NCI-H446 treated with DMSO at 0.1 percent for 48 hours (cell line): ENCODE measurements at regions not wholly inside any gene's neighbourhood (a gene's known extent, or its start where the extent isn't known, plus 50 kb on each side); places are given as distances from the start of the nearest gene placed in this dataset.
"Not testable (repeated sequence)": the region's sequence is repeated elsewhere in the genome, so short reads cannot be mapped to it uniquely, and the experiment has no call there.

Source experiments
- DNase-seq: peaks from one replicate; lab custom pipeline; 2025; lab: John Stamatoyannopoulos, UW

- DNase-seq, result no peak
These were observed 84.7 kb downstream of the RBBP6 start for GRCh38 chr16:24624102-24624501.

- no peak for DNase-seq
These were observed 86.9 kb downstream of the RBBP6 start for GRCh38 chr16:24626256-24626655.

- DNase-seq, result no peak
These were observed 94.5 kb upstream of the TNRC6A start for GRCh38 chr16:24634919-24635318.

- DNase-seq, result peak; percentile 81
These were observed 93.4 kb upstream of the TNRC6A start for GRCh38 chr16:24635900-24636610.

- no peak for DNase-seq
These were observed 89.7 kb upstream of the TNRC6A start for GRCh38 chr16:24639769-24640168.

- DNase-seq, result no peak
These were observed 86.0 kb upstream of the TNRC6A start for GRCh38 chr16:24643489-24643888.

- DNase-seq, result peak; percentile 65
These were observed 83.5 kb upstream of the TNRC6A start for GRCh38 chr16:24645739-24646645.

- no peak for DNase-seq
These were observed 82.8 kb upstream of the TNRC6A start for GRCh38 chr16:24646646-24646995.

- no peak for DNase-seq
These were observed 77.2 kb upstream of the TNRC6A start for GRCh38 chr16:24652209-24652712.

GRCh38 chr16:24652803-24653202 lies 76.6 kb upstream of the TNRC6A start:
- no peak for DNase-seq

- DNase-seq, result no peak
These were observed 75.7 kb upstream of the TNRC6A start for GRCh38 chr16:24653725-24654124.

- not testable (repeated sequence) for DNase-seq
These were observed 63.5 kb upstream of the TNRC6A start for GRCh38 chr16:24665942-24666341.

GRCh38 chr16:24667244-24667764 lies 62.1 kb upstream of the TNRC6A start:
- DNase-seq, result no peak

- no peak for DNase-seq
These were observed 60.9 kb upstream of the TNRC6A start for GRCh38 chr16:24668481-24669061.

GRCh38 chr16:24670623-24671454 lies 58.6 kb upstream of the TNRC6A start:
- peak; percentile 68 for DNase-seq

GRCh38 chr16:24671455-24671954 lies 57.9 kb upstream of the TNRC6A start:
- no peak for DNase-seq

GRCh38 chr16:24673155-24673554 lies 56.3 kb upstream of the TNRC6A start:
- no peak for DNase-seq

GRCh38 chr16:24674877-24675276 lies 54.6 kb upstream of the TNRC6A start:
- DNase-seq, result no peak

- no peak for DNase-seq
These were observed 52.1 kb upstream of the TNRC6A start for GRCh38 chr16:24677388-24677787.
